GM12892 (cell line): ENCODE measurements at regions not wholly inside any gene's neighbourhood (a gene's known extent, or its start where the extent isn't known, plus 50 kb on each side); places are given as distances from the start of the nearest gene placed in this dataset.

Experiments used
- DNase-seq: peaks from one replicate; pipeline ENCODE4 v3.0.0; 2011; ENCODE audit not compliant: insufficient read length
- FAIRE-seq: peaks from 2 replicates; lab custom pipeline; 2011; peaks lifted over from hg19 to GRCh38; lab: Jason Lieb, UNC
- POLR2A ChIP-seq: IDR thresholded peaks from 2 replicates; pipeline ENCODE4 v1.6.1; 2011; ENCODE audit warnings: low read depth, low read length, control low read depth
- POLR2AphosphoS5 ChIP-seq: IDR thresholded peaks from 2 replicates; pipeline ENCODE4 v1.6.1; 2011; ENCODE audit warnings: low read depth, low read length, control low read depth
- TAF1 ChIP-seq: IDR thresholded peaks from 2 replicates; pipeline ENCODE4 v1.6.1; 2011; ENCODE audit warnings: low read depth, mild to moderate bottlenecking, control low read depth, low read length, borderline replicate concordance

DNA sequence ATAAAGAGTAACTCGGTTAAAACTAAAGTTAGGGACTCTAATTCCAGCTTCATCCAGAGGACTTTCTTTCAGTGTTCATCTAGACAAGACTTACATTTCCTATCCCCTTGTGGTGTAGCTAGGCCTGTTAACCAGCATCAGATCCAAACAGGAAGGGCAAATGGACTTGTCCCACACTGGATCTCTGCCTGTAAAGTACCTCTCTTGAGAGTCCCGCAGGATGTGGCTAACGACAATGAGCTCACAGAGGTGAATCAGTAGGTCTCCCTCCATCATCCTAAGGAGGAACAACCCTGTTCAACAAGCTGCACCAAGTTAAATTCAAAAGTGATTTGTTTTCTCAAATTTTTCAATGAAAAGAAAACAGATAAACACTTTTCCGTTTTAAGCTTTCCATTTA, 412.3 kb upstream of the RGPD4 start:
- TF ChIP-seq TAF1, result no peak
- TF ChIP-seq POLR2A, result no peak
- no peak for TF ChIP-seq POLR2AphosphoS5
- FAIRE-seq, result no peak

DNA sequence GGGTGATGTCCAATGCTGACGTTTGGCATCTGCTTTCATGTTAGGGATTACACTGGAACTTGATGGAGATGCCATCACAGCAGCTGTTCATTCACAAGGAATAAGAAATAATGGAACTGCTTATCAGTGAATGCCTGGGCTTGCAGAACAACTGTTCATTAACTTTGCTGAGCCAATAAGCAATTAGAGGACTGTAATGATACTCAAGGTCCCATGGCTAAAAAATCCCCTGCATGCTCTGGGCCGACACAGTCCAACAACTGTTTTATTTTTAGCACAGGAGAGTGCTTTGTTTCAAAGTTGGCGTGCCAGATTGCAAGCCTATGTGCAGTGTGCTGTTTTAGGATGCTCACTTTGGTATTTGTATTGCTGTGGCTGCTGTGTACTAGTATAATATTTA, 408.0 kb upstream of the RGPD4 start:
- FAIRE-seq (no peak), DNase-seq (no peak)
- TF ChIP-seq POLR2A, result no peak
- no peak for TF ChIP-seq POLR2AphosphoS5

More for the DNA sequence above, 412.3 kb upstream of the RGPD4 start:
- no peak for DNase-seq

DNA sequence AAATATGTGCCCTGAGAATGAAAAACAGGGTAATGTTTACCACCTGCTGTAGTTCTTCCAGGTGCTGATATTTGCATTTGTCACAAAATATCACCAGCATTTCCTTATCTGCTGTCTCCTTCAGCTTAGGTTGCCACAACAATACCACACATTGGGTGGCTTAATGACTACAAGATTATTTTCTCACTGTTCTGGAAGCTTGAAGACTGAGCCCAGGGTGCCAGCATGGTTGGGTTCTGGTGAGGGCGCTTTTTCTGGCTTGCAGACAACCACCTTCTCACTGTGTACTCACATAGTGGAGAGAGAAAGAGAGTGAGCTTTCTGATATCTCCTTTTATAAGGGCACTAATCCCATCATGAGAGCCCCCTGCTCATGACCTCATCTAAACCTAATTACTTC, 407.5 kb upstream of the RGPD4 start:
- FAIRE-seq, result no peak
- DNase-seq, result no peak
- TF ChIP-seq TAF1, result no peak
- TF ChIP-seq POLR2A, result no peak
- no peak for TF ChIP-seq POLR2AphosphoS5

DNA sequence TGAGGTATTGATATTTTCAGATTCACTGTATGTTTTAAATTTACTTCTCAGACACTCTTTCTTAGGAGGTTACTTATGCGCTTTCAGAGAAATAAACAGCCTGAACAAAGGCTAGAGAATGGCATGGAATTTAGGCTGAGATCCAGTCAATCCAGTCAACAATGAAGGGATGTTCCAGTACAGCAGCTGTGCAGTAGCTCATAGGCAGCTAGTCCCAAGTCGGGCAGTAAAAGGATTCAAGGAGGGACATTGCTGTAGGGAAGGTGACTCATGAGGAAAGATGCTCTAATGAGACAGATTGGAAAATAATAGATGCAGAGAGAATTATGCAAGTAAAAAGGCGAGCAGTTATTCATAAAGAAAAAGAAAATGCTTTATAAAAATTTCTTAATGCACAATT, 397.9 kb upstream of the RGPD4 start:
- TF ChIP-seq POLR2A, result no peak
- no peak for TF ChIP-seq TAF1
- DNase-seq, result no peak
- no peak for FAIRE-seq

DNA sequence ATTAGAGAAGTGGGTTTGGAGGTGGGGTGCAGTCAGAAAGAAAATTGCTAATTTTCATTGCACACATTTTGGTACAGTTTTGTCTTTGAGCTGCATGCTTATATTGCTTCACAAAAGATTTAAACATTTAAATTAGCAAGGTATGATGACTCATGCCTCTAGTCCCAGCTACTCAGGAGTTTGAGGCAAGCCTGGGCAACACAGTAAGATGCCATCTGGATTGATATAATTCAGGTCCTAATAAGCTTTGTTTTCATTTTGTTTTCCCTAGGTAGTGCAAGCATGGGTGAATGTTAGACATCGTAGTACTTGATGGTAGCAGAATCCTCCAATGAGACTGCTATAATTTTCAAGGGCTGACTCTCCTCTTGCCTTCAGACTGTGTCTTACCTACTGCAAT, 396.7 kb upstream of the RGPD4 start:
- TF ChIP-seq POLR2A (no peak), POLR2AphosphoS5 (no peak), TAF1 (no peak)
- DNase-seq, result no peak
- no peak for FAIRE-seq

DNA sequence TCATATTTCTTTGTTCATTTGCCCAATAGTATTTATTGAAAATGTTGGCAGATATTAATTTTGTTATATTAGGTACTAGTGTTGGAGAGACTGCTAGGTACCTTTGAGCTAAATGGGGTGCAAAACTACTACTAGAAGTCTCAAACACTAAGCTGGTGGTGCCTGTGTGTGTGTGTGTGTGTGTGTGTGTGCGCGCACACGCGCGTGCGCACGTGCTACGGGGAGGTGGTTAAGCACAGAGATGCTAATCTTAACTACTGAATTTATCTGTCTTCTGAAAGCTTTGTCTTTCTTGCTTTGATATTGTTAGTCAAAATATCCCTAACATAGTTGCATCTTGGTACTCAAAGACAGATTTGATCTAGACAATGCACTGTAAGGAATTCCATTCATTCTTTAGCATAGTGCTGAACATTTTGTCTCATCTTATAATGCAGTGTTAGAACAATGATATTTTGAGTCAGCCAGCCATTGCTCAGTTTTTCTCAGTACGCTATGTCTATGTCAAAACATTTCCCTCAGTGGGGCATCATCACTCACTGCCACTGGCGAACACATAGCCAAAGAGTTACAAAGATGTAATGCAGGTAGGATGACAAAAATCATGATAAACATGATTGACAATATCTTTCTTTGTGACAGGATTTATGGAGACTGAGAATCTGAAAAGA, 396.0 kb upstream of the RGPD4 start:
- TF ChIP-seq TAF1, result no peak
- no peak for TF ChIP-seq POLR2AphosphoS5
- TF ChIP-seq POLR2A, result no peak
- no peak for DNase-seq
- FAIRE-seq, result no peak

DNA sequence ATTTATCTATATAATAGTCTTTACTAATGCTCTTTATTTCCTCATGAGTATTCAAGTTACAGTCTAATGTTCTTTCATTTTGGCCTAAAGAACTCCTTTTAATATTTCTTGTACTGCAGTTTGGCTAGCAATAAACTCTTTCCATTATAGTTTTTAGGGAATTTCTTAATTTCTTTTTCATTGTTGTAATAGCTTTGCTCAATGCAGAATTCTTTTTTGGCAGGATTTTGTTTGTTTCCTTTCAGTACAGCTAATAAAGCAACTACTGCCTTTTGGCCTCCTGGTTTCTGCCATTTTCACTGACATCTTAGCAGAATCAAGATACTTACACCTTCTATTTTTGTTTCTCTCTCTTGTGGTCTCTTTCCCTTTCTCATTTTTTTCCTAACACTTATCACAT, 390.4 kb upstream of the RGPD4 start:
- DNase-seq (no peak), FAIRE-seq (no peak)
- no peak for TF ChIP-seq POLR2A
- TF ChIP-seq TAF1, result no peak
- no peak for TF ChIP-seq POLR2AphosphoS5

DNA sequence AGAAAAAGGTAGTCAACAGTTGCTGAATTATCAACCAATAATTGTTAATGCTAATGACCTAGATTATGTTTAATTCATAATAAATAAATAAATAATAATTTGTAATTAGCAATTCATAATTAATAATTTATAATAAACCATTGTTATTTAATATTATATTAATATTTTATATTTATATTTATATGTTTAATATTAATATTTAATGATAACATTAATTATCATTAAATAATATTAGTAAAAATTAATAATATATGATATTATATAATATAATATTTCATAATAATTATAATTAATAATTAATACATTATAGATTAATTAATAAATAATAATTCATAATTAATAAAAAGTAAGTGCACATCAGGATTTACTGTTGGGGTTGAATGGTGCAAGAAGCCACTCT, 389.4 kb upstream of the RGPD4 start:
- FAIRE-seq (no peak), DNase-seq (no peak)
- TF ChIP-seq POLR2A, result no peak
- no peak for TF ChIP-seq TAF1
- TF ChIP-seq POLR2AphosphoS5, result no peak

DNA sequence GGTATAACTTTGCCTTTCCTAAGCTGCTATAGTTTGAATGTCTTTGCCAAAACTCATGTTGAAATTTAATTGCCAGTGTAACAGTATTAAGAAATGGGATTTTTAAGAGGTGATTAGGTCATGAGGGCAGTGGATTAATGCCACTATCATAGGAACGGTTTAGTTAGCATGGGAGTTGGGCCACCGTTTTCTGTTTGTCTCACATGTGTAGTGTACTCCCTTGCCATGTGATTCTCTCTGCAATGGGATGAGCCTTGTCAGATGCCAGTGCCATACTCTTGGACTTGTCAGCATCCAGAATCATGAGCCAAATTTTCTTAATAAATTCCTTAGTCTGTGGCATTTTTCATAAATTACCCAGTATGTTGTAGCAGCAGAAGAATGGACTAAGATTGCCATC, 388.9 kb upstream of the RGPD4 start:
- no peak for TF ChIP-seq TAF1
- TF ChIP-seq POLR2A, result no peak
- TF ChIP-seq POLR2AphosphoS5, result no peak
- DNase-seq (no peak), FAIRE-seq (no peak)

DNA sequence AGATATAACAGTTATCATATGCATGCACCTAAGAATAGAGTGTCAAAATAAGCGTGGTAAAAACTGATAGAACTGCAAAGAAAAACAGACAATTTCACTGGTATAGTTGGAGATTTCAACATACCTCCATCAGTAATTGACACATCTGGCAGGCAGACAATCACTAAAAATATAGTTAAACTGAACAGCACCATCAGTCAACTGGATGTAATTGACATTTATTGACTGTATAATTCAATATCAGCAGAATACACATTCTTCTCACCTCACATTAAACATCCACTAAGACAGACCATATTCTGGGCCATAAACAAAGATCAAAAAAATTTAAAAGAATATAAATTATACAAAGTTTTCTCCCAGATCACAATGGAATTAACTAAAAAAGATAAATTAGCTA, 378.5 kb upstream of the RGPD4 start:
- TF ChIP-seq TAF1, result no peak
- no peak for TF ChIP-seq POLR2A
- TF ChIP-seq POLR2AphosphoS5, result no peak
- DNase-seq (no peak), FAIRE-seq (no peak)

DNA sequence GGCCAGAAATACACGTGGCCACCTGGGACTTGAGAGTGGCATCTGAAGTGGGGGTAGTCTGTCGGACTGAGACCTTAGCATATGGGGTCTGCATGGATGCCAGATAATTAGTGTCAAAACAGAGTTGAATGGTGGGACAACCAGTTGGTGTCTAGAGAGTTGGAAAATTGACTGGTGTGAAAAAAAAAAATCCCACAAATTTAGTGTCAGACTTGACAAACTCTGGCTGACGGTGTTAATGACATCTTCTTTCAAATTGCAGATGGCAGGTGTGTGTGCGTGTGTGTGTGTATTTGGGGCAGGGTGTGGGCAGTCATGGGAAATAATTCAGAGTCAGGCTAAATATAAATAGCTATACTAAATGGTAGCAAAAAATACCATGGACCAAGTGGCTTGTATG, 365.4 kb upstream of the RGPD4 start:
- TF ChIP-seq TAF1 (no peak), POLR2A (no peak), POLR2AphosphoS5 (no peak)
- no peak for FAIRE-seq
- DNase-seq, result no peak

DNA sequence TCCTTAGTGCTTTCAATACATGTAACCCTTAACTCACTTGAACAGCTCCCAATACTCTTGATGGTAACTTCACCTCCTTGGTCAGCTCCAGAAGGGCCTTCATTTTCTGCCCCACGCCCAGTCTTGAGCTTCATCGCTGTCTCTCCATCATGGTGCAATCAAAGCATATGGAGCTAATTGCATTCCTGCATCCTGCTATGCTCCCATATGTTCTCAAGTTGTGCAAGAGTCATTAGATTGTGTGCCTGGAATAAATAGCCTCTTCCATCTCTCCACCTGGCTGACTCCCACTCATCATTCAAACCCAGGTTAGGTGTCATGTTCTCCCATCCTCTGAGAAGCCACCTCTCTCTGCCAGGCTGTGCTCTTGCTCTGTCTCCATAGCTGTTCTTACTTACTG, 364.5 kb upstream of the RGPD4 start:
- TF ChIP-seq POLR2A (no peak), TAF1 (no peak), POLR2AphosphoS5 (no peak)
- FAIRE-seq (no peak), DNase-seq (no peak)

DNA sequence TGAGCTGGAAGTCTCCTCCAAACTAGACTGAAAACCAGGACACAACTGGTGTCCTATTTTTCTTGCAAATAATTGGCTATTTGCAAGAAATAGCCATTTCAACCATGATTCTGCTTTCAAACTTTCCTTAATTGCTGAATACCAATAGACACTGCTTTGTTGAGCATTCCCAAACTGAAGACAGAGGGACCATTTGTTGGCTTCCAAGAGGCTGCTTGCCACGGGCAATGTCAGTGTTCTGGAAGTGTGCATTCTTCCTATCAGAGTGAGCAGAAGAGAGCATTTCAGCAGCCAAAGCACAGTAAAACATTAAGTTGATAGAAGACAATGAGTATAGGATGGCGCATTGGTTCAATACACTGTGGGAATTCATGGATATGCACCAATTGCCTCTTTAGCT, 360.5 kb upstream of the RGPD4 start:
- DNase-seq, result no peak
- FAIRE-seq, result no peak
- TF ChIP-seq TAF1 (no peak), POLR2AphosphoS5 (no peak), POLR2A (no peak)
